Omental fat pad (tissue), 3 donors: ENCODE measurements at regions not wholly inside any gene's neighbourhood (a gene's known extent, or its start where the extent isn't known, plus 50 kb on each side); places are given as distances from the start of the nearest gene placed in this dataset.

ENCODE experiments used
- ATAC-seq: fragments of 150-250 bp; one replicate; pipeline ENCODE4 v1.9.1; 2016; ENCODE audit warnings: mild to moderate bottlenecking, moderate library complexity; ENCODE audit not compliant: low FRiP score
- DNase-seq: peaks from one replicate; pipeline ENCODE4 v3.0.0-alpha.2; 2019; ENCODE audit warnings: low spot score
- TF ChIP-seq, protein P1 (sequence below), 3 donors: fragments of 450-650 bp; IDR thresholded peaks; one replicate each; pipeline ENCODE4 v1.5.1; 2016 to 2017; ENCODE audit warnings: antibody characterized with exemption in 3 of 3, mild to moderate bottlenecking in 3 of 3, moderate library complexity in 2 of 3

GRCh38 chr5:168020542-168021294 is 270.7 kb upstream of the WWC1 start:
- ATAC-seq (no peak), DNase-seq (no peak)
- TF ChIP-seq, protein P1, sequence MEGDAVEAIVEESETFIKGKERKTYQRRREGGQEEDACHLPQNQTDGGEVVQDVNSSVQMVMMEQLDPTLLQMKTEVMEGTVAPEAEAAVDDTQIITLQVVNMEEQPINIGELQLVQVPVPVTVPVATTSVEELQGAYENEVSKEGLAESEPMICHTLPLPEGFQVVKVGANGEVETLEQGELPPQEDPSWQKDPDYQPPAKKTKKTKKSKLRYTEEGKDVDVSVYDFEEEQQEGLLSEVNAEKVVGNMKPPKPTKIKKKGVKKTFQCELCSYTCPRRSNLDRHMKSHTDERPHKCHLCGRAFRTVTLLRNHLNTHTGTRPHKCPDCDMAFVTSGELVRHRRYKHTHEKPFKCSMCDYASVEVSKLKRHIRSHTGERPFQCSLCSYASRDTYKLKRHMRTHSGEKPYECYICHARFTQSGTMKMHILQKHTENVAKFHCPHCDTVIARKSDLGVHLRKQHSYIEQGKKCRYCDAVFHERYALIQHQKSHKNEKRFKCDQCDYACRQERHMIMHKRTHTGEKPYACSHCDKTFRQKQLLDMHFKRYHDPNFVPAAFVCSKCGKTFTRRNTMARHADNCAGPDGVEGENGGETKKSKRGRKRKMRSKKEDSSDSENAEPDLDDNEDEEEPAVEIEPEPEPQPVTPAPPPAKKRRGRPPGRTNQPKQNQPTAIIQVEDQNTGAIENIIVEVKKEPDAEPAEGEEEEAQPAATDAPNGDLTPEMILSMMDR (IDR thresholded peaks at IDR 0.05), result no peak

GRCh38 chr5:168022446-168023169 is 268.8 kb upstream of the WWC1 start:
- TF ChIP-seq, protein P1 (IDR thresholded peaks at IDR 0.05), result no peak
- ATAC-seq (no peak), DNase-seq (no peak)

DNA sequence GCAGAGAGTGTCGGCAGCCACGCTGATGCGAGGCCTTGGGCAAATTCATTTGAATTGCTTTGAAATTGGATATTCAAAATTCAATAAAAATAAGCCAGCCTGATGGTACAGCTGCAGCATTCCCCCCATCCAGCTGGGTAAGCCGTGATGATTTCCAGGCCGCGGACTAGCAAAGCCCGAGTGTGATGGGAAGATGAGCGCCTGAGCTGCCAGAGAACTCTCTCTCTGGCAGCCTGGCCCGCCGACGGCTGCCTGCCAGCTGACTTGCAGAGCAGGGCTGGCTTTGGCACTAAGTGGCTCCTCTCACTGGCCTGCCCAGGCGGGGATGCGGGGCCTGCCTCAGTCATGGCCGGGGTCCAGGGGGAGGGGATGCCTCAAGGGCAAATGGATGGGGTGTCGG is 268.3 kb upstream of the WWC1 start:
- TF ChIP-seq, protein P1 (IDR thresholded peaks at IDR 0.05), result no peak
- DNase-seq, result no peak

DNA sequence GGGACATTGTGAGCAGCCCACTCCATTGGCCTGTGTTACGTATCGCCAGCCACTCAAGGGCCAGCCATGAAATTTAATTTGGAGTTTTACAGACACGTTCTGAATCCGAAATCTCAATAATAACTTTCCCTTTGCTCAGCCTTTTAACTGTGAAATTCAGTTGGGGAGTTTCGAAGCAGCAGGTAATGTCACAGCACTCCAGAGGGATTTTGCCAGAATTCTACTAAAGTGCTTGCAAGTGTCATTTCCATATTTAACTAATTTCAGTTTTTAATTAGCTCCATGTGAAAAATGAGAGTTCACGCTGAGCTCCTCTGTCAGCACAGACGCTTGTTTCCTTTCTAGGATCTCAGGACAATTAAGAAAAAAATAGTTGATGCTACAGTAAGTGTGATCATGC is 267.1 kb upstream of the WWC1 start:
- DNase-seq (no peak), ATAC-seq (no peak)
- TF ChIP-seq, protein P1 (IDR thresholded peaks at IDR 0.05), result no peak

More for the DNA sequence above, 268.3 kb upstream of the WWC1 start:
- no peak for ATAC-seq

GRCh38 chr5:168027007-168027406 is 264.4 kb upstream of the WWC1 start:
- ATAC-seq (no peak), DNase-seq (no peak)
- TF ChIP-seq, protein P1 (IDR thresholded peaks at IDR 0.05), result no peak

- TF ChIP-seq, protein P1 (IDR thresholded peaks at IDR 0.05), result no peak
- DNase-seq (no peak), ATAC-seq (no peak)
Observed at GRCh38 chr5:168030912-168031311, 260.5 kb upstream of the WWC1 start.

DNA sequence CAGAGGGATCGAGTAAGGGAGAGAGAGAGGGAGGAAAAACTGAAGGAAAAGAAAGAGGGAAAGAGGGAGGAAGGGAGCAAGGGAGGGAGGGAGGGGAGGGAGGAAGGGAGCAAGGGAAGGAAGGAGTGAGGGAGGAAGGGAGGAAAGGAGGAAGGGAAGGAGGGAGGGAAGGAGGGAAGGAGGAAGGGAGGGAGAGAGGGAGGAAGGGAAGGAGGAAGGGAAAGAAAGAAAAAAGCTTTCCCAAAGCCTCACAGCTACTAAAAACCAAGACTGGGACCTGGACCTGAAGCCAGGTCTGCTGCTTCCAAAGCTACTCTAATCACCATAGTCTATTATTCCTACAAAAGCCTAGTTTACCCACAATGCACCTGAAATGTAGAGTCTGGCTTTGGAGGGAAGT is 259.8 kb upstream of the WWC1 start:
- ATAC-seq (no peak), DNase-seq (no peak)
- TF ChIP-seq, protein P1 (IDR thresholded peaks at IDR 0.05), result no peak
